ENCODE measurements at regions not wholly inside any gene's neighbourhood (a gene's known extent, or its start where the extent isn't known, plus 50 kb on each side); places are given as distances from the start of the nearest gene placed in this dataset.
"Not testable (repeated sequence)": the region's sequence is repeated elsewhere in the genome, so short reads cannot be mapped to it uniquely, and the experiment has no call there.

- no peak for DNase-seq (ENCODE audit: low spot score)
- intact Hi-C loops (cut with DNase I): no loop called here
Observed at GRCh38 chr4:155592938-155593297, 73.7 kb upstream of the GUCY1A1 start.

- intact Hi-C loops (cut with DNase I): no loop called here
- no peak for DNase-seq (ENCODE audit: low spot score)
Observed at GRCh38 chr4:155592179-155592937, 74.3 kb upstream of the GUCY1A1 start.

GRCh38 chr4:155591738-155592143 is 74.9 kb upstream of the GUCY1A1 start:
- no peak for DNase-seq (ENCODE audit: low spot score)
- intact Hi-C loops (cut with DNase I): no loop called here

- no peak for DNase-seq (ENCODE audit: low spot score)
Observed at GRCh38 chr4:155590796-155591585, 75.7 kb upstream of the GUCY1A1 start.

GRCh38 chr4:155588437-155588836 is 78.2 kb upstream of the GUCY1A1 start:
- intact Hi-C loops (cut with DNase I): no loop called here

More at GRCh38 chr4:155590796-155591585, 75.7 kb upstream of the GUCY1A1 start:
- intact Hi-C loops (cut with DNase I): no loop called here

GRCh38 chr4:155587766-155588165 is 78.9 kb upstream of the GUCY1A1 start:
- intact Hi-C loops (cut with DNase I): no loop called here
- DNase-seq (ENCODE audit: low spot score): no peak

More at GRCh38 chr4:155588437-155588836, 78.2 kb upstream of the GUCY1A1 start:
- no peak for DNase-seq (ENCODE audit: low spot score)

- DNase-seq (ENCODE audit: low spot score): no peak
- intact Hi-C loops (cut with DNase I): no loop called here
Observed at GRCh38 chr4:155582971-155583437, 83.6 kb upstream of the GUCY1A1 start.

- DNase-seq (ENCODE audit: low spot score): no peak
- intact Hi-C loops (cut with DNase I): no loop called here
Observed at GRCh38 chr4:155582041-155582440, 84.6 kb upstream of the GUCY1A1 start.

GRCh38 chr4:155578726-155579370 is 87.8 kb upstream of the GUCY1A1 start:
- DNase-seq (ENCODE audit: low spot score): no peak
- intact Hi-C loops (cut with DNase I): no loop called here

- no peak for DNase-seq (ENCODE audit: low spot score)
- intact Hi-C loops (cut with DNase I): no loop called here
Observed at GRCh38 chr4:155578219-155578618, 88.4 kb upstream of the GUCY1A1 start.

- DNase-seq (ENCODE audit: low spot score); intact Hi-C loops (cut with DNase I): not testable (repeated sequence)
Observed at GRCh38 chr4:155574329-155574728, 92.3 kb upstream of the GUCY1A1 start.

- intact Hi-C loops (cut with DNase I): no loop called here
Observed at GRCh38 chr4:155573126-155573525, 93.5 kb upstream of the GUCY1A1 start.

GRCh38 chr4:155572106-155572703 is 94.4 kb upstream of the GUCY1A1 start:
- intact Hi-C loops (cut with DNase I): no loop called here
- DNase-seq (ENCODE audit: low spot score): no peak

More at GRCh38 chr4:155573126-155573525, 93.5 kb upstream of the GUCY1A1 start:
- no peak for DNase-seq (ENCODE audit: low spot score)

GRCh38 chr4:155571184-155571944 is 95.3 kb upstream of the GUCY1A1 start:
- intact Hi-C loops (cut with DNase I): no loop called here
- no peak for DNase-seq (ENCODE audit: low spot score)

GRCh38 chr4:155570661-155571060 is 96.0 kb upstream of the GUCY1A1 start:
- no peak for DNase-seq (ENCODE audit: low spot score)
- intact Hi-C loops (cut with DNase I): no loop called here

- DNase-seq (ENCODE audit: low spot score): no peak
- intact Hi-C loops (cut with DNase I): no loop called here
Observed at GRCh38 chr4:155569960-155570515, 96.6 kb upstream of the GUCY1A1 start.

GRCh38 chr4:155569471-155569870 is 97.2 kb upstream of the GUCY1A1 start:
- no peak for DNase-seq (ENCODE audit: low spot score)
- intact Hi-C loops (cut with DNase I): no loop called here

GRCh38 chr4:155568641-155569220 is 97.9 kb upstream of the GUCY1A1 start:
- DNase-seq (ENCODE audit: low spot score): no peak
- intact Hi-C loops (cut with DNase I): no loop called here

- no peak for DNase-seq (ENCODE audit: low spot score)
- intact Hi-C loops (cut with DNase I): no loop called here
Observed at GRCh38 chr4:155566354-155566753, 100.3 kb upstream of the GUCY1A1 start.
